SK-N-SH (cell line): ENCODE measurements at regions not wholly inside any gene's neighbourhood (a gene's known extent, or its start where the extent isn't known, plus 50 kb on each side); places are given as distances from the start of the nearest gene placed in this dataset.

ENCODE experiments used
- CTCF ChIA-PET: fragments of 300-600, 350-600 bp; formaldehyde crosslinking; extraction: SDS; loops from one replicate; lab custom pipeline; 2021; lab: Yijun Ruan, JAX
- POLR2A ChIA-PET: fragments of 350-600 bp; sonication (Branson Sonifier 250); formaldehyde crosslinking; extraction: SDS; loops from one replicate; lab custom pipeline; 2020; ENCODE audit warnings: antibody characterized with exemption, inconsistent platforms; lab: Yijun Ruan, JAX
- DNase-seq: peaks from one replicate; pipeline ENCODE4 v3.0.0; 2012
- H2AFZ ChIP-seq: fragments of 200-600 bp; sonication (generic); 2 replicates; pipeline ENCODE4 v1.8.1; 2016; ENCODE audit warnings: antibody characterized with exemption, mild to moderate bottlenecking, low read depth
- H3F3A ChIP-seq: fragments of 200-600 bp; sonication (generic); replicated peaks from 2 replicates; pipeline ENCODE3; 2016; ENCODE audit warnings: antibody characterized with exemption, mild to moderate bottlenecking; ENCODE audit not compliant: insufficient read depth
- H3K27ac ChIP-seq, 2 experiments: fragments of 200-500 bp in 1 of 2; fragments of 200-600 bp in 1 of 2; sonication (Bioruptor generic) in 1 of 2; sonication (generic), shearing (Covaris generic) in 1 of 2; 2 replicates each; pipeline versions ENCODE4 v1.5.1 to v1.6.1; 2014 to 2016; ENCODE audit warnings: low read depth in 2 of 2, inconsistent platforms in 1 of 2, low read length in 1 of 2, mild to moderate bottlenecking in 1 of 2, mixed read lengths in 1 of 2
- H3K27me3 ChIP-seq: fragments of 200-600 bp; sonication (generic), shearing (Covaris generic); 2 replicates; pipeline ENCODE4 v1.6.1; 2016; ENCODE audit warnings: mixed run types; ENCODE audit not compliant: insufficient read depth
- H3K36me3 ChIP-seq, 2 experiments: fragments of 200-500 bp in 1 of 2; fragments of 200-600 bp in 1 of 2; sonication (Bioruptor generic) in 1 of 2; sonication (generic) in 1 of 2; replicated peaks in 1 of 2; 2 replicates each; pipeline versions ENCODE3 to v1.5.1; 2014 to 2016; ENCODE audit warnings: low read length in 1 of 2, mild to moderate bottlenecking in 1 of 2; ENCODE audit not compliant: insufficient read depth in 2 of 2, control insufficient read depth in 1 of 2
- H3K4me1 ChIP-seq, 2 experiments: fragments of 200-500 bp in 1 of 2; fragments of 200-600 bp in 1 of 2; sonication (Bioruptor generic) in 1 of 2; sonication (generic), shearing (Covaris generic) in 1 of 2; 2 replicates each; pipeline versions ENCODE4 v1.5.1 to v1.6.1; 2014 to 2016; ENCODE audit warnings: low read depth in 1 of 2, low read length in 1 of 2, mixed run types in 1 of 2; ENCODE audit not compliant: insufficient read depth in 2 of 2, control insufficient read depth in 1 of 2
- H3K4me2 ChIP-seq: fragments of 200-600 bp; sonication (generic), shearing (Covaris generic); 2 replicates; pipeline ENCODE4 v1.6.1; 2017; ENCODE audit warnings: mixed run types
- H3K4me3 ChIP-seq, 2 experiments: fragments of 200-500 bp in 1 of 2; fragments of 200-600 bp in 1 of 2; sonication (Bioruptor generic) in 1 of 2; sonication (generic), shearing (Covaris generic) in 1 of 2; 2 replicates each; pipeline versions ENCODE4 v1.5.1 to v1.8.1; 2014 to 2016; ENCODE audit warnings: low read depth in 2 of 2, inconsistent platforms in 1 of 2, low read length in 1 of 2, mild to moderate bottlenecking in 1 of 2, mixed read lengths in 1 of 2, moderate library complexity in 1 of 2
- H3K79me2 ChIP-seq: fragments of 200-600 bp; sonication (generic); 2 replicates; pipeline ENCODE4 v1.8.1; 2017; ENCODE audit warnings: mild to moderate bottlenecking; ENCODE audit not compliant: insufficient read depth
- H3K9ac ChIP-seq: fragments of 200-600 bp; sonication (generic); 2 replicates; pipeline ENCODE4 v1.6.1; 2017; ENCODE audit warnings: mixed run types
- H3K9me2 ChIP-seq: fragments of 200-600 bp; sonication (generic); 2 replicates; pipeline ENCODE4 v1.6.1; 2017; ENCODE audit warnings: mixed run types
- H3K9me3 ChIP-seq: fragments of 200-600 bp; sonication (generic); 2 replicates; pipeline ENCODE4 v1.6.1; 2017; ENCODE audit warnings: mixed run types, mild to moderate bottlenecking, moderate library complexity
- H4K20me1 ChIP-seq: fragments of 200-600 bp; sonication (generic); 2 replicates; pipeline ENCODE4 v1.6.1; 2017; ENCODE audit warnings: mild to moderate bottlenecking, mixed run types; ENCODE audit not compliant: insufficient read depth
- ELF1 ChIP-seq: IDR thresholded peaks from 2 replicates; pipeline ENCODE4 v1.4.0; 2012
- EP300 ChIP-seq, 2 experiments: IDR thresholded peaks; 2 replicates each; pipeline versions ENCODE4 v1.4.0 to v1.6.1; 2012; ENCODE audit warnings: borderline replicate concordance in 1 of 2, low read depth in 1 of 2, low read length in 1 of 2
- EZH2phosphoT487 ChIP-seq: fragments of 200-600 bp; sonication (generic); IDR thresholded peaks from 2 replicates; pipeline ENCODE4 v1.6.1; 2017; ENCODE audit warnings: low read depth, mixed run types, mild to moderate bottlenecking, antibody characterized with exemption, moderate library complexity, borderline replicate concordance
- FOSL2 ChIP-seq: IDR thresholded peaks from 2 replicates; pipeline ENCODE4 v1.4.0; 2012; ENCODE audit warnings: low read depth, mild to moderate bottlenecking, moderate library complexity, borderline replicate concordance
- FOXJ3 ChIP-seq: sonication (generic); formaldehyde crosslinking; IDR thresholded peaks from 2 replicates; pipeline ENCODE4 v1.5.1; 2020; ENCODE audit warnings: mild to moderate bottlenecking, missing genetic modification reagents
- GABPA ChIP-seq: IDR thresholded peaks from 2 replicates; pipeline ENCODE4 v1.4.0; 2012; ENCODE audit warnings: low read depth, mild to moderate bottlenecking
- GATA2 ChIP-seq: sonication (generic); formaldehyde crosslinking; IDR thresholded peaks from 2 replicates; pipeline ENCODE4 v1.5.0; 2020; ENCODE audit warnings: mild to moderate bottlenecking, missing genetic modification reagents
- JUND ChIP-seq: IDR thresholded peaks from 2 replicates; pipeline ENCODE4 v1.4.0; 2012
- MEF2A ChIP-seq: IDR thresholded peaks from 2 replicates; pipeline ENCODE4 v1.4.0; 2012; ENCODE audit warnings: low read depth, borderline replicate concordance
- NFIC ChIP-seq: IDR thresholded peaks from 2 replicates; pipeline ENCODE4 v1.4.0; 2012; ENCODE audit warnings: borderline replicate concordance
- NRF1 ChIP-seq: IDR thresholded peaks from 2 replicates; pipeline ENCODE4 v1.6.1; 2012; ENCODE audit warnings: low read depth, mild to moderate bottlenecking, low read length
- POLR2AphosphoS5 ChIP-seq: IDR thresholded peaks from 2 replicates; pipeline ENCODE4 v1.6.1; 2012; ENCODE audit warnings: low read depth, low read length
- RFX5 ChIP-seq: IDR thresholded peaks from 2 replicates; pipeline ENCODE4 v1.6.1; 2012; ENCODE audit warnings: mild to moderate bottlenecking, improper control_type of control experiment, low read length
- RXRA ChIP-seq: IDR thresholded peaks from 2 replicates; pipeline ENCODE4 v1.4.0; 2012; ENCODE audit warnings: low read depth, mild to moderate bottlenecking, borderline replicate concordance
- TCF12 ChIP-seq: IDR thresholded peaks from 2 replicates; pipeline ENCODE4 v1.4.0; 2012
- TEAD4 ChIP-seq: IDR thresholded peaks from 2 replicates; pipeline ENCODE4 v1.4.0; 2012; ENCODE audit warnings: mild to moderate bottlenecking, borderline replicate concordance; ENCODE audit not compliant: insufficient read depth
- YY1 ChIP-seq: IDR thresholded peaks from 2 replicates; pipeline ENCODE4 v1.4.0; 2012; ENCODE audit warnings: low read depth, mild to moderate bottlenecking
- WGBS: methylation state at CpG from one replicate; pipeline ENCODE4 v1.1.6; 2017; ENCODE audit warnings: low lambda C conversion rate; 5-methylcytosine and 5-hydroxymethylcytosine counted together
- TF ChIP-seq, protein P1 (sequence below): fragments of 150-350 bp; IDR thresholded peaks from 2 replicates; pipeline ENCODE4 v1.6.1; 2016; ENCODE audit warnings: mild to moderate bottlenecking, low read depth, low read length
- TF ChIP-seq, protein P2 (sequence below): IDR thresholded peaks from 2 replicates; pipeline ENCODE4; 2012
- TF ChIP-seq, protein P3 (sequence below): IDR thresholded peaks from 2 replicates; pipeline ENCODE4 v1.4.0; 2012; ENCODE audit warnings: low read depth, borderline replicate concordance
- TF ChIP-seq, protein P4 (sequence below): fragments of 150-350 bp; IDR thresholded peaks from 2 replicates; pipeline ENCODE4 v1.6.1; 2017; ENCODE audit warnings: antibody characterized with exemption, low read length, low read depth, borderline replicate concordance

- CTCF ChIA-PET: interaction anchor here (0.5 to 1.3 kb wide), 7 partner anchors 8 to 203 kb away, joined by 3 to 8 read pairs (median 3); no protein-coding TSS in a partner anchor
- TF ChIP-seq MEF2A (no peak), POLR2AphosphoS5 (no peak), FOXJ3 (CRISPR knock-in tag) (no peak), EP300 (IDR thresholded peaks at IDR 0.05; ENCODE audit: borderline replicate concordance in 1 of 2, low read depth in 1 of 2, low read length in 1 of 2) (no peak), RXRA (no peak), ELF1 (no peak), FOSL2 (no peak), NRF1 (no peak), NFIC (no peak), JUND (no peak), YY1 (no peak), EZH2phosphoT487 (no peak), GATA2 (CRISPR knock-in tag) (no peak)
- TF ChIP-seq, protein P1, sequence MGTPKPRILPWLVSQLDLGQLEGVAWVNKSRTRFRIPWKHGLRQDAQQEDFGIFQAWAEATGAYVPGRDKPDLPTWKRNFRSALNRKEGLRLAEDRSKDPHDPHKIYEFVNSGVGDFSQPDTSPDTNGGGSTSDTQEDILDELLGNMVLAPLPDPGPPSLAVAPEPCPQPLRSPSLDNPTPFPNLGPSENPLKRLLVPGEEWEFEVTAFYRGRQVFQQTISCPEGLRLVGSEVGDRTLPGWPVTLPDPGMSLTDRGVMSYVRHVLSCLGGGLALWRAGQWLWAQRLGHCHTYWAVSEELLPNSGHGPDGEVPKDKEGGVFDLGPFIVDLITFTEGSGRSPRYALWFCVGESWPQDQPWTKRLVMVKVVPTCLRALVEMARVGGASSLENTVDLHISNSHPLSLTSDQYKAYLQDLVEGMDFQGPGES: no peak
- TF ChIP-seq, protein P2, sequence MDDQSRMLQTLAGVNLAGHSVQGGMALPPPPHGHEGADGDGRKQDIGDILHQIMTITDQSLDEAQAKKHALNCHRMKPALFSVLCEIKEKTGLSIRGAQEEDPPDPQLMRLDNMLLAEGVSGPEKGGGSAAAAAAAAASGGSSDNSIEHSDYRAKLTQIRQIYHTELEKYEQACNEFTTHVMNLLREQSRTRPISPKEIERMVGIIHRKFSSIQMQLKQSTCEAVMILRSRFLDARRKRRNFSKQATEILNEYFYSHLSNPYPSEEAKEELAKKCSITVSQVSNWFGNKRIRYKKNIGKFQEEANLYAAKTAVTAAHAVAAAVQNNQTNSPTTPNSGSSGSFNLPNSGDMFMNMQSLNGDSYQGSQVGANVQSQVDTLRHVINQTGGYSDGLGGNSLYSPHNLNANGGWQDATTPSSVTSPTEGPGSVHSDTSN: no peak
Measured at GRCh38 chr6:33967265-33967767, 163.5 kb upstream of the MLN start.

GRCh38 chr6:33966536-33966935 lies 162.7 kb upstream of the MLN start:
- Histone ChIP-seq H3K36me3 (no peaks in the 10 kb centered on the region), H2AFZ (no peak overlapping the region), H3K4me1 (no peaks in the 10 kb centered on the region), H3K27ac (no peak overlapping the region), H3K9ac (no peak overlapping the region), H3K9me3 (no peaks in the 10 kb centered on the region), H4K20me1 (no peaks in the 10 kb centered on the region), H3K79me2 (no peaks in the 10 kb centered on the region), H3K4me2 (no peak overlapping the region), H3K27me3 (no peaks in the 10 kb centered on the region), H3F3A (no peaks in the 10 kb centered on the region), H3K4me3 (no peak overlapping the region), H3K9me2 (no peaks in the 10 kb centered on the region)
- TF ChIP-seq NFIC: no peak
- TF ChIP-seq, protein P1: no peak
- no peak for TF ChIP-seq GABPA
- TF ChIP-seq YY1: no peak
- no peak for TF ChIP-seq EP300 (IDR thresholded peaks at IDR 0.05; ENCODE audit: borderline replicate concordance in 1 of 2, low read depth in 1 of 2, low read length in 1 of 2)
- TF ChIP-seq, protein P3, sequence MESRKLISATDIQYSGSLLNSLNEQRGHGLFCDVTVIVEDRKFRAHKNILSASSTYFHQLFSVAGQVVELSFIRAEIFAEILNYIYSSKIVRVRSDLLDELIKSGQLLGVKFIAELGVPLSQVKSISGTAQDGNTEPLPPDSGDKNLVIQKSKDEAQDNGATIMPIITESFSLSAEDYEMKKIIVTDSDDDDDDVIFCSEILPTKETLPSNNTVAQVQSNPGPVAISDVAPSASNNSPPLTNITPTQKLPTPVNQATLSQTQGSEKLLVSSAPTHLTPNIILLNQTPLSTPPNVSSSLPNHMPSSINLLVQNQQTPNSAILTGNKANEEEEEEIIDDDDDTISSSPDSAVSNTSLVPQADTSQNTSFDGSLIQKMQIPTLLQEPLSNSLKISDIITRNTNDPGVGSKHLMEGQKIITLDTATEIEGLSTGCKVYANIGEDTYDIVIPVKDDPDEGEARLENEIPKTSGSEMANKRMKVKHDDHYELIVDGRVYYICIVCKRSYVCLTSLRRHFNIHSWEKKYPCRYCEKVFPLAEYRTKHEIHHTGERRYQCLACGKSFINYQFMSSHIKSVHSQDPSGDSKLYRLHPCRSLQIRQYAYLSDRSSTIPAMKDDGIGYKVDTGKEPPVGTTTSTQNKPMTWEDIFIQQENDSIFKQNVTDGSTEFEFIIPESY: no peak
- TF ChIP-seq, protein P2: no peak
- TF ChIP-seq, protein P4, sequence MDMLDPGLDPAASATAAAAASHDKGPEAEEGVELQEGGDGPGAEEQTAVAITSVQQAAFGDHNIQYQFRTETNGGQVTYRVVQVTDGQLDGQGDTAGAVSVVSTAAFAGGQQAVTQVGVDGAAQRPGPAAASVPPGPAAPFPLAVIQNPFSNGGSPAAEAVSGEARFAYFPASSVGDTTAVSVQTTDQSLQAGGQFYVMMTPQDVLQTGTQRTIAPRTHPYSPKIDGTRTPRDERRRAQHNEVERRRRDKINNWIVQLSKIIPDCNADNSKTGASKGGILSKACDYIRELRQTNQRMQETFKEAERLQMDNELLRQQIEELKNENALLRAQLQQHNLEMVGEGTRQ: no peak
- no peak for TF ChIP-seq ELF1
- TF ChIP-seq POLR2AphosphoS5: no peak
- no peak for TF ChIP-seq TEAD4
- TF ChIP-seq TCF12: no peak
- no peak for TF ChIP-seq RFX5
- no peak for DNase-seq
- 14% methylated on average over 2 of the region's 2 CpGs for WGBS
- CTCF ChIA-PET: no interaction called here
- POLR2A ChIA-PET: no interaction called here

More at GRCh38 chr6:33967265-33967767, 163.5 kb upstream of the MLN start:
- no peaks in the 10 kb centered on the region for H3K9me2 ChIP-seq
- no peak for DNase-seq
- 66% methylated on average over 3 of the region's 3 CpGs for WGBS
- H3K4me3 ChIP-seq: no peak overlapping the region
- no peak overlapping the region for H3K9ac ChIP-seq
- H3K36me3 ChIP-seq: no peaks in the 10 kb centered on the region
- H3F3A ChIP-seq: no peaks in the 10 kb centered on the region
- H3K4me2 ChIP-seq: no peak overlapping the region
- H2AFZ ChIP-seq: no peak overlapping the region
- no peaks in the 10 kb centered on the region for H4K20me1 ChIP-seq
- no peaks in the 10 kb centered on the region for H3K79me2 ChIP-seq
- no peaks in the 10 kb centered on the region for H3K4me1 ChIP-seq
- H3K9me3 ChIP-seq: no peaks in the 10 kb centered on the region
- H3K27ac ChIP-seq: no peak overlapping the region
- H3K27me3 ChIP-seq: no peaks in the 10 kb centered on the region
- POLR2A ChIA-PET: no interaction called here
